Fibroblast of pulmonary artery (primary cell): ENCODE measurements at regions not wholly inside any gene's neighbourhood (a gene's known extent, or its start where the extent isn't known, plus 50 kb on each side); places are given as distances from the start of the nearest gene placed in this dataset.

Source experiments
- DNase-seq: peaks from one replicate; pipeline ENCODE4 v3.0.0-alpha.2; 2010; ENCODE audit warnings: low read depth
- H3K4me3 ChIP-seq: replicated peaks from 2 replicates; pipeline ENCODE4 v1.5.1; 2011; ENCODE audit warnings: low read depth, mild to moderate bottlenecking, control low read depth, low read length, moderate library complexity
- CTCF ChIP-seq: IDR thresholded peaks from 2 replicates; pipeline ENCODE4 v1.5.1; 2011; ENCODE audit warnings: mild to moderate bottlenecking, control low read depth, low read length, inconsistent platforms; ENCODE audit errors: missing control alignments

GRCh38 chr11:26909515-26909914 is 84.4 kb upstream of the FIBIN start:
- no peak for DNase-seq
- H3K4me3 ChIP-seq, result no peak overlapping the region
- TF ChIP-seq CTCF, result no peak

GRCh38 chr11:26909991-26910591 is 83.8 kb upstream of the FIBIN start:
- H3K4me3 ChIP-seq, result no peak overlapping the region
- no peak for DNase-seq
- TF ChIP-seq CTCF, result no peak

- TF ChIP-seq CTCF, result no peak
- no peak overlapping the region for H3K4me3 ChIP-seq
- DNase-seq, result no peak
Measured at GRCh38 chr11:26914968-26915367, 78.9 kb upstream of the FIBIN start.

- no peak for DNase-seq
- H3K4me3 ChIP-seq, result no peak overlapping the region
- TF ChIP-seq CTCF, result no peak
Measured at GRCh38 chr11:26916805-26917204, 77.1 kb upstream of the FIBIN start.

GRCh38 chr11:26928582-26928981 is 65.3 kb upstream of the FIBIN start:
- H3K4me3 ChIP-seq, result no peak overlapping the region
- TF ChIP-seq CTCF, result no peak
- DNase-seq, result no peak

GRCh38 chr11:26929806-26930517 is 64.0 kb upstream of the FIBIN start:
- H3K4me3 ChIP-seq, result no peak overlapping the region
- TF ChIP-seq CTCF, result no peak
- no peak for DNase-seq
